Cardiac muscle cell (in vitro differentiated cells and primary cell): ENCODE measurements at regions not wholly inside any gene's neighbourhood (a gene's known extent, or its start where the extent isn't known, plus 50 kb on each side); places are given as distances from the start of the nearest gene placed in this dataset.

Experiments used
- DNase-seq, 2 donors: peaks; one replicate each; pipeline versions ENCODE4 v3.0.0 to v3.0.0-alpha.2; 2010 to 2017; ENCODE audit warnings: low read depth in 1 of 2, low spot score in 1 of 2
- H3K27ac ChIP-seq: fragments of 200-600 bp; sonication (generic); 2 replicates; pipeline ENCODE4 v1.5.1; 2016
- H3K27me3 ChIP-seq: fragments of 200-600 bp; sonication (generic); 2 replicates; pipeline ENCODE4 v1.6.0; 2016; ENCODE audit warnings: control low read depth
- H3K36me3 ChIP-seq: fragments of 200-600 bp; sonication (generic); 2 replicates; pipeline ENCODE4 v1.5.1; 2016; ENCODE audit warnings: control low read depth
- H3K4me1 ChIP-seq: fragments of 200-600 bp; sonication (generic); 2 replicates; pipeline ENCODE4 v1.8.1; 2017; ENCODE audit warnings: low read depth, mild to moderate bottlenecking, mixed run types
- H3K4me3 ChIP-seq: fragments of 200-600 bp; sonication (generic); 2 replicates; pipeline ENCODE4 v1.5.1; 2016; ENCODE audit warnings: mild to moderate bottlenecking
- H3K9me3 ChIP-seq: fragments of 200-600 bp; sonication (generic); 2 replicates; pipeline ENCODE4 v1.5.1; 2017; ENCODE audit warnings: low read depth, mild to moderate bottlenecking, control low read depth
- TF ChIP-seq, protein P1 (sequence below): IDR thresholded peaks from 2 replicates; pipeline ENCODE4 v1.5.1; 2012; ENCODE audit warnings: low read depth, mild to moderate bottlenecking, low read length

- no peaks in the 10 kb centered on the region for H3K36me3 ChIP-seq
- H3K4me1 ChIP-seq = no peaks in the 10 kb centered on the region
- H3K9me3 ChIP-seq = no peaks in the 10 kb centered on the region
- TF ChIP-seq, protein P1, sequence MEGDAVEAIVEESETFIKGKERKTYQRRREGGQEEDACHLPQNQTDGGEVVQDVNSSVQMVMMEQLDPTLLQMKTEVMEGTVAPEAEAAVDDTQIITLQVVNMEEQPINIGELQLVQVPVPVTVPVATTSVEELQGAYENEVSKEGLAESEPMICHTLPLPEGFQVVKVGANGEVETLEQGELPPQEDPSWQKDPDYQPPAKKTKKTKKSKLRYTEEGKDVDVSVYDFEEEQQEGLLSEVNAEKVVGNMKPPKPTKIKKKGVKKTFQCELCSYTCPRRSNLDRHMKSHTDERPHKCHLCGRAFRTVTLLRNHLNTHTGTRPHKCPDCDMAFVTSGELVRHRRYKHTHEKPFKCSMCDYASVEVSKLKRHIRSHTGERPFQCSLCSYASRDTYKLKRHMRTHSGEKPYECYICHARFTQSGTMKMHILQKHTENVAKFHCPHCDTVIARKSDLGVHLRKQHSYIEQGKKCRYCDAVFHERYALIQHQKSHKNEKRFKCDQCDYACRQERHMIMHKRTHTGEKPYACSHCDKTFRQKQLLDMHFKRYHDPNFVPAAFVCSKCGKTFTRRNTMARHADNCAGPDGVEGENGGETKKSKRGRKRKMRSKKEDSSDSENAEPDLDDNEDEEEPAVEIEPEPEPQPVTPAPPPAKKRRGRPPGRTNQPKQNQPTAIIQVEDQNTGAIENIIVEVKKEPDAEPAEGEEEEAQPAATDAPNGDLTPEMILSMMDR = no peak
- H3K4me3 ChIP-seq = no peak overlapping the region
- no peaks in the 10 kb centered on the region for H3K27me3 ChIP-seq
- no peak for DNase-seq
- H3K27ac ChIP-seq = no peak overlapping the region
These were observed 488.9 kb downstream of the PTPRU start for GRCh38 chr1:29725262-29725661.

DNA sequence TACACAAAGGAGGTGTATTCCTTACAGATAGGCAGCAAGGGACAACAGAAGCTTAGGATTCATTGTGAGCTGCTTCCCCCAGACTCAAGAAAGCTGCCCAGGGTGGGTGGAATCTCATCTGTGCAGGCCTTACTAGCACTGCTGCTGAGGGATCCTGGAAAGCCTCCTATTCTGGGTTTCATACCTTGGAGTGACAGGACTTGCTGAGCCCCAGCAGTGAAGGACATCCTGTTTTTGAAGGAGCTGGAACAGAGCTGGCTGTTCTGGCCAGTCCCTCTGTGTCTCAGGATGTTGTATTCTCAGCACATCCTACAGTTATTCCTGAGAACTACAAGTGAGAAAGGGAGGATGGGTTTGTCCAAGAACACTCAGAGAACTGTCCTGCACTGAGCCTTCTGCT, 486.3 kb downstream of the PTPRU start:
- no peak for DNase-seq
- TF ChIP-seq, protein P1 = no peak
- no peaks in the 10 kb centered on the region for H3K27me3 ChIP-seq
- H3K27ac ChIP-seq = no peak overlapping the region
- no peak overlapping the region for H3K4me3 ChIP-seq
- H3K4me1 ChIP-seq = no peaks in the 10 kb centered on the region
- no peaks in the 10 kb centered on the region for H3K36me3 ChIP-seq
- no peaks in the 10 kb centered on the region for H3K9me3 ChIP-seq

DNA sequence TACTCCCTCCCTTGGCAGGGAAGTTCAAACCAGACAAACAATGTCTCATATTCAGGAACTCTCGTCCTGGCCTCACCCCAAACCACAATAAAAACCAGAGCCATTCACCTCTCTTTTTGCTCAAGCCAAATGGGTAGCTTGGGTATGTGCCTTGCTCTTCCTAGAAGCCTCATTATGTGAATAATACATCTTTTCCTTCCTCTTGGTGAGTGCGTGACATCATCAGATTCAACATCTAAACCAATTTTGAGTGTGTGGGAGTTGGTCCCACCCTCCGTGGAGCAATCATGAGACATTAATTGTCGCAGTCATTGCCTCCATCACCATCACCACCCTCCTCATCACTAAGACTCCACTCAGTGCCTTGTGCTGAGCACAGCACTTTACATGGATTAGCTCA, 482.9 kb downstream of the PTPRU start:
- Histone ChIP-seq H3K9me3 (no peaks in the 10 kb centered on the region), H3K36me3 (no peaks in the 10 kb centered on the region), H3K4me3 (no peak overlapping the region), H3K4me1 (no peaks in the 10 kb centered on the region), H3K27me3 (no peaks in the 10 kb centered on the region), H3K27ac (no peak overlapping the region)
- DNase-seq = peak in 1 of 2 donors; percentile 29
- TF ChIP-seq, protein P1 = no peak

GRCh38 chr1:29718791-29719190, 482.5 kb downstream of the PTPRU start:
- TF ChIP-seq, protein P1 = no peak

DNA sequence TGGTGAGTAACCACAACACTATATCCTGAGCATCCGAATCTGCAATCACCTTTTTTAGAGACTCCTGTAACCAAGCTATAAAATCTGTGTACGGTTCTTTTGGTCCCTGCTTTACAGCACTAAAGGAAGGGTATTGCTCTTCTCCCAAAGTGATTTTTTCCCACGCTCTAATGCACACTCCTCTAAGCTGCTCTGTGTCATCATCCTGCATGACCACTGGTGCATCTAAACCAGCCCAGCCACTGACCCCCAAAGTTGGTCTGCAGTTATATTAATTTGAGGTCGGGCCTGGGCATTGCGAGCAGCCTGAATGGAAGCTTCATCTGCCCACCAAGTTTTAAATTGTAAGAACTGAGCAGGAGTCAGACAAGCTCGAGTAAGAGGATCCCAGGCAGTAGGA, 480.0 kb downstream of the PTPRU start:
- no peak overlapping the region for H3K4me3 ChIP-seq
- H3K27ac ChIP-seq = no peak overlapping the region
- DNase-seq = no peak
- H3K9me3 ChIP-seq = no peaks in the 10 kb centered on the region
- no peaks in the 10 kb centered on the region for H3K36me3 ChIP-seq
- H3K27me3 ChIP-seq = no peaks in the 10 kb centered on the region
- TF ChIP-seq, protein P1 = no peak
- H3K4me1 ChIP-seq = no peaks in the 10 kb centered on the region

More at GRCh38 chr1:29718791-29719190, 482.5 kb downstream of the PTPRU start:
- Histone ChIP-seq H3K4me3 (no peak overlapping the region), H3K27ac (no peak overlapping the region), H3K9me3 (no peaks in the 10 kb centered on the region), H3K27me3 (no peaks in the 10 kb centered on the region), H3K4me1 (no peaks in the 10 kb centered on the region), H3K36me3 (no peaks in the 10 kb centered on the region)
- no peak for DNase-seq

DNA sequence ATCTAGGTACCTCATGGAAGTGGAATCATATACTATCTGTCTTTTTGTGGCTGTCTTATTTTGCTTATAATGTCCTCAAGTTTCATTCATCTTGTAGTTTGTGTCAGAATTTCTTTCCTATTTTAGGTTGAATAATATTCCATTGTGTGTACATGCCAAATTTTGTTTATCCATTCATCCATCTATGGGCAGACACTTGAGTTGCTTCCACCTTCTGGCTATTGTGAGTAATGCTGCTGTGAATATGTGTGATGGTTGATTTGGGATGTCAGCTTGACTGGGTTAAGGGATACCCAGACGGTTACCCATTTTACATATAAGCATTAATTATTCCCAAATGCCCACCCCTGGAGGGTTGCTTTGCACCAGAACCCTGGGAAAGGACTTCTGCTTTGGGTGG, 477.5 kb downstream of the PTPRU start:
- Histone ChIP-seq H3K4me3 (no peak overlapping the region), H3K4me1 (no peaks in the 10 kb centered on the region), H3K36me3 (no peaks in the 10 kb centered on the region), H3K27me3 (no peaks in the 10 kb centered on the region), H3K27ac (no peak overlapping the region), H3K9me3 (no peaks in the 10 kb centered on the region)
- DNase-seq = no peak
- TF ChIP-seq, protein P1 = peak; percentile 39
